ENCODE measurements at regions not wholly inside any gene's neighbourhood (a gene's known extent, or its start where the extent isn't known, plus 50 kb on each side); places are given as distances from the start of the nearest gene placed in this dataset.

DNA sequence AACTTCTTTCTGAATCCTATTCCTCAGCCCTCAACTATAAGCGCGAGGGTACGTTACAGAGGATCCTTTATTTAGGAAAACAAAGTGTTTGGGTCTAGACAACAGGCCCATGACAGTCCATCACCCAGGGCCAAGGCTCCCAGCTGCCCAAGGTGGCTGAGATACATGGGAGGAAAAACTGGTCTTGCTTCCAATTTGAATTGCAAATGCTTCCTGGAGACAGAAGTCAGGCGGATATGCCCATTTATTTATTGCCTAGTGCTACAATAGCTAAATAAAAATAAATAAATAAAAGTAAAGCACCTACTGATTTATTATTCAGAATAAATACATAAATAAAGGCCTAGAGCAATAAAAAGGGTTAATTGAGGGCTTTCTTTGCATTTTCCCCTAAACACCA, 248.7 kb downstream of the DHX15 start:
- no peak for FAIRE-seq
- ChIA-PET CTCF (no interaction called here), POLR2A (no interaction called here)
- H3K4me1 ChIP-seq = no peaks in the 10 kb centered on the region
- H3K4me2 ChIP-seq = no peak overlapping the region
- no peaks in the 10 kb centered on the region for H3K9me3 ChIP-seq
- DNase-seq (ENCODE audit: low read depth in 1 of 2, low spot score in 1 of 2) = no peak
- WGBS (ENCODE audit: missing lambda C conversion rate) = 69% methylated on average over 4 of the region's 4 CpGs
- H3K4me3 ChIP-seq = no peak overlapping the region
- ATAC-seq = no peak
- TF ChIP-seq ZC3H11A (IDR thresholded peaks at IDR 0.05) (no peak), JUN (IDR thresholded peaks at IDR 0.05) (no peak), ZNF302 (CRISPR knock-in tag; IDR thresholded peaks at IDR 0.05) (no peak), ELK1 (IDR thresholded peaks at IDR 0.05; ENCODE audit: low read depth, low read length) (no peak), RCOR1 (IDR thresholded peaks at IDR 0.05; ENCODE audit: low read depth, low read length) (no peak), EHMT2 (IDR thresholded peaks at IDR 0.05; ENCODE audit: low read depth) (no peak), HOXB13 (CRISPR knock-in tag; IDR thresholded peaks at IDR 0.05; ENCODE audit: low read depth) (no peak), ESRRA (IDR thresholded peaks at IDR 0.05; ENCODE audit: borderline replicate concordance, low read length) (no peak), POLR2AphosphoS2 (conservative IDR thresholded peaks at IDR 0.05; ENCODE audit: low read length) (no peak), HDAC2 (IDR thresholded peaks at IDR 0.05) (no peak), FOXS1 (CRISPR knock-in tag; IDR thresholded peaks at IDR 0.05) (no peak)
- TF ChIP-seq, protein P1, sequence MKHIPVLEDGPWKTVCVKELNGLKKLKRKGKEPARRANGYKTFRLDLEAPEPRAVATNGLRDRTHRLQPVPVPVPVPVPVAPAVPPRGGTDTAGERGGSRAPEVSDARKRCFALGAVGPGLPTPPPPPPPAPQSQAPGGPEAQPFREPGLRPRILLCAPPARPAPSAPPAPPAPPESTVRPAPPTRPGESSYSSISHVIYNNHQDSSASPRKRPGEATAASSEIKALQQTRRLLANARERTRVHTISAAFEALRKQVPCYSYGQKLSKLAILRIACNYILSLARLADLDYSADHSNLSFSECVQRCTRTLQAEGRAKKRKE (CRISPR knock-in tag; IDR thresholded peaks at IDR 0.05; ENCODE audit: low read depth) = no peak
- TF ChIP-seq, protein P2, sequence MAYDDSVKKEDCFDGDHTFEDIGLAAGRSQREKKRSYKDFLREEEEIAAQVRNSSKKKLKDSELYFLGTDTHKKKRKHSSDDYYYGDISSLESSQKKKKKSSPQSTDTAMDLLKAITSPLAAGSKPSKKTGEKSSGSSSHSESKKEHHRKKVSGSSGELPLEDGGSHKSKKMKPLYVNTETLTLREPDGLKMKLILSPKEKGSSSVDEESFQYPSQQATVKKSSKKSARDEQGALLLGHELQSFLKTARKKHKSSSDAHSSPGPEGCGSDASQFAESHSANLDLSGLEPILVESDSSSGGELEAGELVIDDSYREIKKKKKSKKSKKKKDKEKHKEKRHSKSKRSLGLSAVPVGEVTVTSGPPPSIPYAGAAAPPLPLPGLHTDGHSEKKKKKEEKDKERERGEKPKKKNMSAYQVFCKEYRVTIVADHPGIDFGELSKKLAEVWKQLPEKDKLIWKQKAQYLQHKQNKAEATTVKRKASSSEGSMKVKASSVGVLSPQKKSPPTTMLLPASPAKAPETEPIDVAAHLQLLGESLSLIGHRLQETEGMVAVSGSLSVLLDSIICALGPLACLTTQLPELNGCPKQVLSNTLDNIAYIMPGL (CRISPR knock-in tag; IDR thresholded peaks at IDR 0.05; ENCODE audit: borderline replicate concordance) = no peak
- H3K27ac ChIP-seq = no peak overlapping the region

DNA sequence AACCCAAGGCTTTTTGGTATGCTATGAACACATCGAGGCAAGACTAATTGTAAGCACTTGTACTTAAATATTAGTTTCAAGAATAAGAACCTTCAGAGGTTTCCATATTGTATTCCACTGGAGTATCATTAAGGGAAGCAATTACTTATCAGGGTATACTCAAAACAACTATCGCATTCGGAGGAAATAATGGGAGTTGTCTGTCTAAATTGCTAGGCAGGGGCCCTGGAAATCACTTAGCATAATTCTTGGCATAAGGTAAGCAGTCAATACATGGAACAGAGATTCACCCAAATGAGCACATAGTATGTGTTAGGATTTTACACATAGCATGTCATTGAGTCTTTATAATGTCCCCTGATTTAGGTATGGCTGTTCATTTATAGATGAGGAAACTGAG, 249.4 kb downstream of the DHX15 start:
- WGBS (ENCODE audit: missing lambda C conversion rate) = 53% methylated on average over 3 of the region's 3 CpGs
- no peak for ATAC-seq
- Histone ChIP-seq H3K4me2 (no peak overlapping the region), H3K27ac (no peak overlapping the region), H3K4me1 (no peaks in the 10 kb centered on the region), H3K4me3 (no peak overlapping the region), H3K9me3 (no peaks in the 10 kb centered on the region)
- FAIRE-seq = no peak
- ChIA-PET CTCF (no interaction called here), POLR2A (no interaction called here)
- DNase-seq (ENCODE audit: low read depth in 1 of 2, low spot score in 1 of 2) = no peak
- TF ChIP-seq FOSL2 (IDR thresholded peaks at IDR 0.05) = no peak
- no peak for TF ChIP-seq FOSL2 (CRISPR knock-in tag; IDR thresholded peaks at IDR 0.05)
- TF ChIP-seq RAD21 (conservative IDR thresholded peaks at IDR 0.05 in 1 of 2, IDR thresholded peaks at IDR 0.05 in 1 of 2) = no peak
- TF ChIP-seq HOXB5 (CRISPR knock-in tag; IDR thresholded peaks at IDR 0.05) = no peak
- no peak for TF ChIP-seq BHLHE40 (IDR thresholded peaks at IDR 0.05; ENCODE audit: low read depth, low read length)
- no peak for TF ChIP-seq PBX3 (IDR thresholded peaks at IDR 0.05)
- TF ChIP-seq EP300 (IDR thresholded peaks at IDR 0.05) = no peak
- TF ChIP-seq MAZ (IDR thresholded peaks at IDR 0.05; ENCODE audit: borderline replicate concordance, low read depth, low read length) = no peak
- no peak for TF ChIP-seq TFCP2L1 (CRISPR knock-in tag; IDR thresholded peaks at IDR 0.05)
- no peak for TF ChIP-seq MAX (IDR thresholded peaks at IDR 0.05)
- TF ChIP-seq, protein P2 (CRISPR knock-in tag; IDR thresholded peaks at IDR 0.05; ENCODE audit: borderline replicate concordance) = no peak
- TF ChIP-seq EHMT2 (IDR thresholded peaks at IDR 0.05; ENCODE audit: low read depth) = no peak
- TF ChIP-seq REST (IDR thresholded peaks at IDR 0.05) = no peak
- TF ChIP-seq RARB (CRISPR knock-in tag; IDR thresholded peaks at IDR 0.05) = no peak
- no peak for TF ChIP-seq JUN (IDR thresholded peaks at IDR 0.05)
- no peak for TF ChIP-seq ZC3H11A (IDR thresholded peaks at IDR 0.05)
- TF ChIP-seq CHD2 (IDR thresholded peaks at IDR 0.05; ENCODE audit: low read length, partially characterized antibody) = no peak
- TF ChIP-seq JUNB (IDR thresholded peaks at IDR 0.05) = no peak

Data from A549 (cell line).